ENCODE measurements at regions not wholly inside any gene's neighbourhood (a gene's known extent, or its start where the extent isn't known, plus 50 kb on each side); places are given as distances from the start of the nearest gene placed in this dataset.

DNA sequence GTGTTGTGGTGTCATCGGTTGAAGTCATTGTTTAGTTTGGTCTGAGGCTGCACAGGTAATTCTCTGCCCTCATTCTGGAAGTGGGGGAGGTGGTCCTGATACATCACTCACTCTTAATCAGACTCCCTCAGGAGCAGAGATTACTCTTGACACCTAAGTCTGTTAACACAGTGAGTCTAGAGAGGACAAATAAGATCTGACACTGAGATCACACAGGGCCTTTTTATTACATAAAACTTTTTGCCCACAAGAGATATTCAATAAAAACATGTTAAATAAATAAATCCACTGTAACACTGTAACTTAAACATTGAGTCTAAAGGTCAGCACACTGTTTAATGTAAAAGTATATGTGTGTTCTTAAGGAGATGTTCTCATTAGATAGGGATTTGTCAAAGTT is 57.1 kb upstream of the MBNL1 start:
- no peak for ATAC-seq
- TF ChIP-seq, protein P1, sequence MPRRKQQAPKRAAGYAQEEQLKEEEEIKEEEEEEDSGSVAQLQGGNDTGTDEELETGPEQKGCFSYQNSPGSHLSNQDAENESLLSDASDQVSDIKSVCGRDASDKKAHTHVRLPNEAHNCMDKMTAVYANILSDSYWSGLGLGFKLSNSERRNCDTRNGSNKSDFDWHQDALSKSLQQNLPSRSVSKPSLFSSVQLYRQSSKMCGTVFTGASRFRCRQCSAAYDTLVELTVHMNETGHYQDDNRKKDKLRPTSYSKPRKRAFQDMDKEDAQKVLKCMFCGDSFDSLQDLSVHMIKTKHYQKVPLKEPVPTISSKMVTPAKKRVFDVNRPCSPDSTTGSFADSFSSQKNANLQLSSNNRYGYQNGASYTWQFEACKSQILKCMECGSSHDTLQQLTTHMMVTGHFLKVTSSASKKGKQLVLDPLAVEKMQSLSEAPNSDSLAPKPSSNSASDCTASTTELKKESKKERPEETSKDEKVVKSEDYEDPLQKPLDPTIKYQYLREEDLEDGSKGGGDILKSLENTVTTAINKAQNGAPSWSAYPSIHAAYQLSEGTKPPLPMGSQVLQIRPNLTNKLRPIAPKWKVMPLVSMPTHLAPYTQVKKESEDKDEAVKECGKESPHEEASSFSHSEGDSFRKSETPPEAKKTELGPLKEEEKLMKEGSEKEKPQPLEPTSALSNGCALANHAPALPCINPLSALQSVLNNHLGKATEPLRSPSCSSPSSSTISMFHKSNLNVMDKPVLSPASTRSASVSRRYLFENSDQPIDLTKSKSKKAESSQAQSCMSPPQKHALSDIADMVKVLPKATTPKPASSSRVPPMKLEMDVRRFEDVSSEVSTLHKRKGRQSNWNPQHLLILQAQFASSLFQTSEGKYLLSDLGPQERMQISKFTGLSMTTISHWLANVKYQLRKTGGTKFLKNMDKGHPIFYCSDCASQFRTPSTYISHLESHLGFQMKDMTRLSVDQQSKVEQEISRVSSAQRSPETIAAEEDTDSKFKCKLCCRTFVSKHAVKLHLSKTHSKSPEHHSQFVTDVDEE (CRISPR knock-in tag; IDR thresholded peaks at IDR 0.05): no peak
- TF ChIP-seq ZFP3 (CRISPR knock-in tag; IDR thresholded peaks at IDR 0.05) (no peak), CSDC2 (CRISPR knock-in tag; IDR thresholded peaks at IDR 0.05) (no peak), TOX (CRISPR knock-in tag; IDR thresholded peaks at IDR 0.05; ENCODE audit: borderline replicate concordance) (no peak), OSR1 (CRISPR knock-in tag; IDR thresholded peaks at IDR 0.05) (no peak)
- TF ChIP-seq, protein P2, sequence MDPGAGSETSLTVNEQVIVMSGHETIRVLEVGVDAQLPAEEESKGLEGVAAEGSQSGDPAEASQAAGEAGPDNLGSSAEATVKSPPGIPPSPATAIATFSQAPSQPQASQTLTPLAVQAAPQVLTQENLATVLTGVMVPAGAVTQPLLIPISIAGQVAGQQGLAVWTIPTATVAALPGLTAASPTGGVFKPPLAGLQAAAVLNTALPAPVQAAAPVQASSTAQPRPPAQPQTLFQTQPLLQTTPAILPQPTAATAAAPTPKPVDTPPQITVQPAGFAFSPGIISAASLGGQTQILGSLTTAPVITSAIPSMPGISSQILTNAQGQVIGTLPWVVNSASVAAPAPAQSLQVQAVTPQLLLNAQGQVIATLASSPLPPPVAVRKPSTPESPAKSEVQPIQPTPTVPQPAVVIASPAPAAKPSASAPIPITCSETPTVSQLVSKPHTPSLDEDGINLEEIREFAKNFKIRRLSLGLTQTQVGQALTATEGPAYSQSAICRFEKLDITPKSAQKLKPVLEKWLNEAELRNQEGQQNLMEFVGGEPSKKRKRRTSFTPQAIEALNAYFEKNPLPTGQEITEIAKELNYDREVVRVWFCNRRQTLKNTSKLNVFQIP (CRISPR knock-in tag; IDR thresholded peaks at IDR 0.05; ENCODE audit: borderline replicate concordance, low read depth): no peak

DNA sequence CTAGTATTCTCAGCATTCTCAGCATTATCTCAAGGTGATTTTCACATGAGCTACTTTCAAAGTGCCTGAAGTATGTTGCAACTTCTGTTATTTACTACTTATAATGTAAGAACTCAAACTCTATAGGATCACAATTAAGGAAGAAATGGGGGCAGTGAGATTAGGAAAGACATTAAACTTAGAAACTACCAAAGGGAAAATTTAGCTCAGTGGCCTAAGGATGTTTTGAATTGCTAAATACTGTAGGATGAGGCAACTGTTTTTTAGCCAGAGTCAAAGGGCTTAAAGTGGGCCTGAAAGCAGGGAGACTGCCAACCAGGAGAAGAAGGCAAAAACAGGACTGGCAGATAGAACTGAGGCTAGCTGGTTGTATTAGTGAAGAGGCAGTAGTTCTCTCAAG is 55.5 kb upstream of the MBNL1 start:
- ATAC-seq: no peak
- TF ChIP-seq GLIS3 (CRISPR knock-in tag; IDR thresholded peaks at IDR 0.05) (no peak), RARB (CRISPR knock-in tag; IDR thresholded peaks at IDR 0.05) (no peak), ZNF565 (CRISPR knock-in tag; conservative IDR thresholded peaks at IDR 0.05; ENCODE audit: low read depth) (no peak), ZFP30 (CRISPR knock-in tag; IDR thresholded peaks at IDR 0.05) (no peak), OSR1 (CRISPR knock-in tag; IDR thresholded peaks at IDR 0.05) (no peak), TCF4 (CRISPR knock-in tag; IDR thresholded peaks at IDR 0.05; ENCODE audit: borderline replicate concordance) (no peak), PPARA (CRISPR knock-in tag; IDR thresholded peaks at IDR 0.05; ENCODE audit: borderline replicate concordance) (no peak), ZNF8 (CRISPR knock-in tag; IDR thresholded peaks at IDR 0.05) (no peak), CSDC2 (CRISPR knock-in tag; IDR thresholded peaks at IDR 0.05) (no peak), BACH2 (CRISPR knock-in tag; IDR thresholded peaks at IDR 0.05; ENCODE audit: borderline replicate concordance) (no peak), SNAI2 (CRISPR knock-in tag; IDR thresholded peaks at IDR 0.05) (no peak), ZNF70 (CRISPR knock-in tag; IDR thresholded peaks at IDR 0.05) (no peak), ZC3H10 (CRISPR knock-in tag; IDR thresholded peaks at IDR 0.05) (no peak), ARNTL (CRISPR knock-in tag; IDR thresholded peaks at IDR 0.05; ENCODE audit: borderline replicate concordance, low read depth) (no peak), ISL1 (CRISPR knock-in tag; IDR thresholded peaks at IDR 0.05) (no peak), ZFP3 (CRISPR knock-in tag; IDR thresholded peaks at IDR 0.05) (no peak)
- TF ChIP-seq, protein P3, sequence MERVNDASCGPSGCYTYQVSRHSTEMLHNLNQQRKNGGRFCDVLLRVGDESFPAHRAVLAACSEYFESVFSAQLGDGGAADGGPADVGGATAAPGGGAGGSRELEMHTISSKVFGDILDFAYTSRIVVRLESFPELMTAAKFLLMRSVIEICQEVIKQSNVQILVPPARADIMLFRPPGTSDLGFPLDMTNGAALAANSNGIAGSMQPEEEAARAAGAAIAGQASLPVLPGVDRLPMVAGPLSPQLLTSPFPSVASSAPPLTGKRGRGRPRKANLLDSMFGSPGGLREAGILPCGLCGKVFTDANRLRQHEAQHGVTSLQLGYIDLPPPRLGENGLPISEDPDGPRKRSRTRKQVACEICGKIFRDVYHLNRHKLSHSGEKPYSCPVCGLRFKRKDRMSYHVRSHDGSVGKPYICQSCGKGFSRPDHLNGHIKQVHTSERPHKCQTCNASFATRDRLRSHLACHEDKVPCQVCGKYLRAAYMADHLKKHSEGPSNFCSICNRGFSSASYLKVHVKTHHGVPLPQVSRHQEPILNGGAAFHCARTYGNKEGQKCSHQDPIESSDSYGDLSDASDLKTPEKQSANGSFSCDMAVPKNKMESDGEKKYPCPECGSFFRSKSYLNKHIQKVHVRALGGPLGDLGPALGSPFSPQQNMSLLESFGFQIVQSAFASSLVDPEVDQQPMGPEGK (CRISPR knock-in tag; IDR thresholded peaks at IDR 0.05; ENCODE audit: borderline replicate concordance): no peak
- TF ChIP-seq, protein P4, sequence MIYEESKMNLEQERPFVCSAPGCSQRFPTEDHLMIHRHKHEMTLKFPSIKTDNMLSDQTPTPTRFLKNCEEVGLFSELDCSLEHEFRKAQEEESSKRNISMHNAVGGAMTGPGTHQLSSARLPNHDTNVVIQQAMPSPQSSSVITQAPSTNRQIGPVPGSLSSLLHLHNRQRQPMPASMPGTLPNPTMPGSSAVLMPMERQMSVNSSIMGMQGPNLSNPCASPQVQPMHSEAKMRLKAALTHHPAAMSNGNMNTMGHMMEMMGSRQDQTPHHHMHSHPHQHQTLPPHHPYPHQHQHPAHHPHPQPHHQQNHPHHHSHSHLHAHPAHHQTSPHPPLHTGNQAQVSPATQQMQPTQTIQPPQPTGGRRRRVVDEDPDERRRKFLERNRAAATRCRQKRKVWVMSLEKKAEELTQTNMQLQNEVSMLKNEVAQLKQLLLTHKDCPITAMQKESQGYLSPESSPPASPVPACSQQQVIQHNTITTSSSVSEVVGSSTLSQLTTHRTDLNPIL (CRISPR knock-in tag; IDR thresholded peaks at IDR 0.05; ENCODE audit: low read depth): no peak
- TF ChIP-seq, protein P2 (CRISPR knock-in tag; IDR thresholded peaks at IDR 0.05; ENCODE audit: borderline replicate concordance, low read depth): no peak
- TF ChIP-seq, protein P5, sequence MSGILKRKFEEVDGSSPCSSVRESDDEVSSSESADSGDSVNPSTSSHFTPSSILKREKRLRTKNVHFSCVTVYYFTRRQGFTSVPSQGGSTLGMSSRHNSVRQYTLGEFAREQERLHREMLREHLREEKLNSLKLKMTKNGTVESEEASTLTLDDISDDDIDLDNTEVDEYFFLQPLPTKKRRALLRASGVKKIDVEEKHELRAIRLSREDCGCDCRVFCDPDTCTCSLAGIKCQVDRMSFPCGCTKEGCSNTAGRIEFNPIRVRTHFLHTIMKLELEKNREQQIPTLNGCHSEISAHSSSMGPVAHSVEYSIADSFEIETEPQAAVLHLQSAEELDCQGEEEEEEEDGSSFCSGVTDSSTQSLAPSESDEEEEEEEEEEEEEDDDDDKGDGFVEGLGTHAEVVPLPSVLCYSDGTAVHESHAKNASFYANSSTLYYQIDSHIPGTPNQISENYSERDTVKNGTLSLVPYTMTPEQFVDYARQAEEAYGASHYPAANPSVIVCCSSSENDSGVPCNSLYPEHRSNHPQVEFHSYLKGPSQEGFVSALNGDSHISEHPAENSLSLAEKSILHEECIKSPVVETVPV (CRISPR knock-in tag; IDR thresholded peaks at IDR 0.05): no peak
